Trophoblast cell (in vitro differentiated cells and primary cell): ENCODE measurements at regions not wholly inside any gene's neighbourhood (a gene's known extent, or its start where the extent isn't known, plus 50 kb on each side); places are given as distances from the start of the nearest gene placed in this dataset.

ENCODE experiments used
- DNase-seq, 2 donors: peaks; one replicate each; pipeline ENCODE4 v3.0.0-alpha.2; 2016
- H2AFZ ChIP-seq: 2 replicates; pipeline ENCODE4 v1.6.1; 2013; ENCODE audit warnings: low read length, moderate library complexity, mild to moderate bottlenecking; ENCODE audit not compliant: insufficient read depth, poor library complexity
- H2AK5ac ChIP-seq: 2 replicates; pipeline ENCODE4 v1.6.1; 2013; ENCODE audit warnings: mild to moderate bottlenecking, low read length
- H2BK120ac ChIP-seq: 2 replicates; pipeline ENCODE4 v1.6.1; 2013; ENCODE audit warnings: low read length, mild to moderate bottlenecking, moderate library complexity; ENCODE audit not compliant: insufficient read depth, poor library complexity
- H2BK12ac ChIP-seq: 2 replicates; pipeline ENCODE4 v1.6.1; 2013; ENCODE audit warnings: mild to moderate bottlenecking, low read length, moderate library complexity
- H2BK5ac ChIP-seq: 2 replicates; pipeline ENCODE4 v1.6.1; 2013; ENCODE audit warnings: low read length, low read depth, moderate library complexity, mild to moderate bottlenecking; ENCODE audit not compliant: poor library complexity
- H3K14ac ChIP-seq: 2 replicates; pipeline ENCODE4 v1.6.1; 2013; ENCODE audit warnings: mild to moderate bottlenecking, low read length
- H3K18ac ChIP-seq: 2 replicates; pipeline ENCODE4 v1.6.1; 2013; ENCODE audit warnings: mild to moderate bottlenecking, low read length
- H3K23ac ChIP-seq: 2 replicates; pipeline ENCODE4 v1.6.1; 2013; ENCODE audit warnings: low read length
- H3K27ac ChIP-seq: 2 replicates; pipeline ENCODE4 v1.5.1; 2013; ENCODE audit warnings: low read depth, mild to moderate bottlenecking, inconsistent platforms, low read length, moderate library complexity
- H3K27me3 ChIP-seq: 2 replicates; pipeline ENCODE4 v1.6.1; 2013; ENCODE audit warnings: inconsistent platforms, mild to moderate bottlenecking, low read length, moderate library complexity; ENCODE audit not compliant: insufficient read depth
- H3K36me3 ChIP-seq, 2 experiments: 1 replicate in 1 of 2; 2 replicates in 1 of 2; pipeline ENCODE4 v1.6.1; 2013; ENCODE audit warnings: low read length in 2 of 2, mild to moderate bottlenecking in 2 of 2, moderate library complexity in 1 of 2; ENCODE audit not compliant: insufficient read depth in 2 of 2, control insufficient read depth in 1 of 2
- H3K4ac ChIP-seq: 2 replicates; pipeline ENCODE4 v1.6.1; 2013; ENCODE audit warnings: low read depth, mild to moderate bottlenecking, low read length, moderate library complexity
- H3K4me1 ChIP-seq, 2 experiments: 1 replicate in 1 of 2; 2 replicates in 1 of 2; pipeline ENCODE4 v1.6.1; 2013; ENCODE audit warnings: low read length in 2 of 2, mild to moderate bottlenecking in 2 of 2, moderate library complexity in 1 of 2; ENCODE audit not compliant: insufficient read depth in 2 of 2, control insufficient read depth in 1 of 2
- H3K4me2 ChIP-seq: 2 replicates; pipeline ENCODE4 v1.6.1; 2013; ENCODE audit warnings: inconsistent platforms, mild to moderate bottlenecking, low read length, moderate library complexity
- H3K4me3 ChIP-seq: 2 replicates; pipeline ENCODE4 v1.5.1; 2013; ENCODE audit warnings: mild to moderate bottlenecking, low read depth, low read length, inconsistent platforms
- H3K79me1 ChIP-seq: one replicate; pipeline ENCODE4 v1.6.1; 2013; ENCODE audit warnings: low read length
- H3K79me2 ChIP-seq: 2 replicates; pipeline ENCODE4 v1.6.1; 2013; ENCODE audit warnings: low read length, mild to moderate bottlenecking; ENCODE audit not compliant: control insufficient read depth, insufficient read depth, poor library complexity
- H3K9ac ChIP-seq: 2 replicates; pipeline ENCODE4 v1.6.1; 2013; ENCODE audit warnings: mild to moderate bottlenecking, low read length
- H3K9me3 ChIP-seq: 2 replicates; pipeline ENCODE4 v1.6.1; 2013; ENCODE audit warnings: low read depth, mild to moderate bottlenecking, control low read depth, inconsistent platforms, low read length; ENCODE audit not compliant: insufficient read depth
- H4K12ac ChIP-seq: 2 replicates; pipeline ENCODE4 v1.6.1; 2013; ENCODE audit warnings: low read depth, mild to moderate bottlenecking, low read length, moderate library complexity
- H4K8ac ChIP-seq: 2 replicates; pipeline ENCODE4 v1.6.1; 2013; ENCODE audit warnings: low read depth, mild to moderate bottlenecking, low read length, moderate library complexity
- H4K91ac ChIP-seq: one replicate; pipeline ENCODE4 v1.6.1; 2013; ENCODE audit warnings: low read depth, mild to moderate bottlenecking, low read length, moderate library complexity
- WGBS: extraction: QIAGEN DNeasy Blood & Tissue Kit; methylation state at CpG from one replicate; pipeline ENCODE4 v1.1.7; 2013; ENCODE audit warnings: missing lambda C conversion rate; ENCODE audit not compliant: insufficient read length, insufficient coverage; ENCODE audit errors: extremely low coverage; 5-methylcytosine and 5-hydroxymethylcytosine counted together

DNA sequence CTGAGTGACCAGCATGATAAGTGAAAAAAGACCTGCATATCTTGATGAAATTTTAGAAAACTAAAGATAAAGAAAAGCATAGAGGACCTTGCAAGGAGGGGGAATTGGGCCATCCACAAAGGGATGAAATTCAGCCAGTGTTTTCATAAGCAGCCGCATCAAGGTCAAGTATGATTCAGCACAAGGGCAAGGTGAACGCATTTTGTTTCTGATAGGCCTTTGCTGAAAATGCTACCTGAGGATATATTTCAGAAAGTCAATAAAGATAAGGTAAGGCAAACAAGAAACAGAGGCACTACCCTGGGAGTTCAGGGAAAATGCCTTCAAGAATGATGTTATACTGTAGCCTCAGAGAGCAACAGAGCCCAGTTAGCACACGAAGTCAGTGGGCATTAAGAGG lies 55.0 kb upstream of the SHH start:
- no peaks in the 10 kb centered on the region for H3K4me1 ChIP-seq
- H3K79me1 ChIP-seq: no peaks in the 10 kb centered on the region
- H3K4me2 ChIP-seq: no peak overlapping the region
- H3K4ac ChIP-seq: no peak overlapping the region
- no peak overlapping the region for H3K27ac ChIP-seq
- H3K9me3 ChIP-seq: peaks cover 6% of the 10 kb centered on the region
- DNase-seq: no peak
- no peak overlapping the region for H3K14ac ChIP-seq
- H4K91ac ChIP-seq: no peak overlapping the region
- no peaks in the 10 kb centered on the region for H3K36me3 ChIP-seq
- no peak overlapping the region for H3K4me3 ChIP-seq
- WGBS: no CpG with 5 or more reads among the region's 3 CpGs
- no peak overlapping the region for H2BK120ac ChIP-seq
- H2BK5ac ChIP-seq: no peak overlapping the region
- no peaks in the 10 kb centered on the region for H3K27me3 ChIP-seq
- no peak overlapping the region for H4K8ac ChIP-seq
- H2AK5ac ChIP-seq: no peak overlapping the region
- no peak overlapping the region for H2AFZ ChIP-seq
- no peak overlapping the region for H2BK12ac ChIP-seq
- H4K12ac ChIP-seq: no peak overlapping the region
- no peaks in the 10 kb centered on the region for H3K79me2 ChIP-seq
- no peak overlapping the region for H3K23ac ChIP-seq
- H3K9ac ChIP-seq: no peak overlapping the region
- H3K18ac ChIP-seq: no peak overlapping the region

DNA sequence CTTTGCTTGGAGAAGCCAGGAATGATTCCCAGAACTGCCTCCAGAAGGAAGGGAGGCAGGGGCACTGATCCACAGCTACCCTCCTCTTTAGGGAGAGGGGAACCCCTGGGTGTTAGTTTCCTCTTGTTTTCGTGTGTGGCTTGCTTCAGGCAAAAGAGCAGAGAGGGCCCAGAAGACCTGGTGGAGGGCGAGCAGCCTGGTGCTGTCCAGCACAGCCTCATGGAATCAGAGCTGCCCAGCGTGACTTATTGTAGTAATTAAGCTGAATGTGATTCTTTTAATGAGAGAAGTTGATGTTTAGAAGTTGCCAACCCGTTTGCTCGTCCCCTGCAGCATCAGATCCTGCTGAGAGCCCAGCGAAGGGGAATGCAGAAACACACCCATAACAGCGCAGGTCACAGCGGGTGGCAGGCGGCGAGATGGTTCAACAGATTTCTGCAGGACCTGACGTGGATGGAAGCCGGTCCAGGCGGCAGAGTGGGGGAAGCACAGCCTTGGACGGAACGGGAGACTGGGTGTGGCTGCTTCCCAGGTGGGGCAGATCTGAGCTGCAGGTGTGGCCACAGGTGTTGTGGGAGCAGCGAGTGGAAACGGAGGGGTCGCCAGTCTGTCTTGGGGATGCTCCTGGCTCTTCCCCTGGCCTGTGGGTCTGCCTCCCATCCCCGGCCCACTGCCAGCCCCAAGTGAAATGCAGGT lies 53.7 kb upstream of the SHH start:
- Histone ChIP-seq H3K27ac (no peak overlapping the region), H3K18ac (no peak overlapping the region), H3K36me3 (no peaks in the 10 kb centered on the region), H2BK120ac (no peak overlapping the region), H3K14ac (no peak overlapping the region), H4K91ac (no peak overlapping the region), H3K79me2 (no peaks in the 10 kb centered on the region), H3K4me1 (no peaks in the 10 kb centered on the region), H2BK5ac (no peak overlapping the region), H2AK5ac (no peak overlapping the region), H3K79me1 (no peaks in the 10 kb centered on the region), H4K12ac (no peak overlapping the region), H3K9me3 (peaks cover 6% of the 10 kb centered on the region), H3K9ac (no peak overlapping the region), H3K23ac (no peak overlapping the region), H3K4me3 (no peak overlapping the region), H3K27me3 (no peaks in the 10 kb centered on the region), H3K4ac (no peak overlapping the region), H3K4me2 (no peak overlapping the region), H2AFZ (no peak overlapping the region), H4K8ac (no peak overlapping the region), H2BK12ac (no peak overlapping the region)
- no CpG with 5 or more reads among the region's 19 CpGs for WGBS
- DNase-seq: no peak

DNA sequence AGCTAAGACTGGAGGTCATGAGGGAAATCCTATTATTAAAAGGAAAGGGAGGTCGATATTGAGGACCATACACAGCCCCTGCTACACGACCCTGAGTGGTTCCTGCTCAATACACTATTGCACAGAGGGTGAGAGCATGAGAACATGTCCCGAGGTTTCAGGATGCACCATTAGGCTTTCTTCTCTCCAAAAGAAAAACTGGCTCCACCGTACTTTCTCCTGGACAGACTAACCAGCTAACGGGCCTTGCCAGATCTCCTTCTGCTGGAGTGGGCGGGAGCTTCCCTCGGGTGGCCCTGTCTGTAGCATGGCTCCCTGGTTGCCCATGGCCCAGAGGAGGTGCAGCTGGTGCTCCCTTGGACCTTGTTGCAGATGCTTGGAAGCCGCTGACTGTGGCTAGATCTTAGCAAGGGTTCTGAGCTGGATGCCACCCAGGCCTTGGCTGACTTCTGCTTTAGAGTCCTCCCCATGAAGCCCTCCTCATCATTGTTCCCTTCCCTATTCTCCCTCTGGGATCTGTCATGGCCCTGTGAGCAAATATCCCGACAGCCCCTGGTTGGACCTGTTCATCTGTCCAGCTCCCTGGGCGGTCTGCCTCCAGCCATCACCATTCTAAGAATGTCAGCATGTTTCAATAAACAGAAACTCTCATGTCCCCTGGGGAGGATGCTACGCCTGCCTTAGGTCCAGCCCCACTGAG lies 52.9 kb upstream of the SHH start:
- H3K4ac ChIP-seq: no peak overlapping the region

DNA sequence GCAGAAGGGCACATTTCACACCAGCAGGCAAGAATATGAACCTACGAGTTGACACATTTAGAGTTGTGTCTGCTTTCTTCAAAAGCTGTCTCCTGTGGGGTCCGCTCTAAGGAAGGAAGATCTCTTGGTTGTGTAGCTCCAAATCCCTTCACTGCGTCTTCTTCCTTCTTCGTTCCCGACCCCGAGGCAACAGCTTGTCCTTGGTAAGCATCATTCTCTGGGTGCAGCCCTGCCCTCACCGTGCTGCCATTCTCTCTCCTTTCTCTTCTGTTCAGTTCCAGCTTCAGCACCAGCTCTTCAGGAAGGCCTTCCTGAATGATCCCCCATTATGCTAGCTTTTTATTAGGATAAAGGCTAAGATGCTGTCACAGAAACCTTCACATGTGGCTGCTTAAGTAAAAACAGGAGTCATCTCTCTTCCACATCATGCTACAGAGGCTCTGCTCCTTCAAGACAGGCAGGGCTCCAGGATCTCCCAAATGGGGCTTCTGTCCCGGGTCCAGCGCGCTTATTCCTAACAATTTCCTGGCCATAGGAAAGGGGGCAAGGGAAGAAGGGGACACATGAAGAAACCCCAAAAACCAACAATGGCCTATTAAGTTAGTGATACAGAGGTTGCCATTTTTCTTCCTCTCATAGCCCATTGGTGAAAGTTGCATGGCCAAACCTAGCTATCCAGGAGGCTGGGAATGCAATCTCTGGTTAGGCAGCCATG lies 52.2 kb upstream of the SHH start:
- Histone ChIP-seq H2AFZ (no peak overlapping the region), H3K4ac (no peak overlapping the region), H2BK5ac (no peak overlapping the region), H3K36me3 (no peaks in the 10 kb centered on the region), H3K4me1 (no peaks in the 10 kb centered on the region), H3K27ac (no peak overlapping the region), H3K14ac (no peak overlapping the region), H2BK12ac (no peak overlapping the region), H3K23ac (no peak overlapping the region), H2BK120ac (no peak overlapping the region), H3K9ac (no peak overlapping the region), H3K27me3 (no peaks in the 10 kb centered on the region), H3K4me2 (no peak overlapping the region), H4K8ac (no peak overlapping the region), H3K4me3 (no peak overlapping the region), H3K79me1 (no peaks in the 10 kb centered on the region), H3K18ac (no peak overlapping the region), H4K12ac (no peak overlapping the region), H2AK5ac (no peak overlapping the region), H4K91ac (no peak overlapping the region), H3K79me2 (no peaks in the 10 kb centered on the region), H3K9me3 (peaks cover 4% of the 10 kb centered on the region)
- no peak for DNase-seq
- no CpG with 5 or more reads among the region's 10 CpGs for WGBS

More for the DNA sequence above, 52.9 kb upstream of the SHH start:
- Histone ChIP-seq H3K4me3 (no peak overlapping the region), H3K14ac (no peak overlapping the region), H3K23ac (no peak overlapping the region), H4K12ac (no peak overlapping the region), H2BK5ac (no peak overlapping the region), H3K4me1 (no peaks in the 10 kb centered on the region), H3K36me3 (no peaks in the 10 kb centered on the region), H3K9me3 (peaks cover 6% of the 10 kb centered on the region), H4K91ac (no peak overlapping the region), H4K8ac (no peak overlapping the region), H2AFZ (no peak overlapping the region), H2BK120ac (no peak overlapping the region), H3K79me1 (no peaks in the 10 kb centered on the region), H3K79me2 (no peaks in the 10 kb centered on the region), H3K4me2 (no peak overlapping the region), H2AK5ac (no peak overlapping the region), H2BK12ac (no peak overlapping the region), H3K9ac (no peak overlapping the region), H3K27me3 (no peaks in the 10 kb centered on the region), H3K27ac (no peak overlapping the region), H3K18ac (no peak overlapping the region)
- DNase-seq: no peak
- WGBS: no CpG with 5 or more reads among the region's 11 CpGs
